ENCODE measurements at regions not wholly inside any gene's neighbourhood (a gene's known extent, or its start where the extent isn't known, plus 50 kb on each side); places are given as distances from the start of the nearest gene placed in this dataset.

DNA sequence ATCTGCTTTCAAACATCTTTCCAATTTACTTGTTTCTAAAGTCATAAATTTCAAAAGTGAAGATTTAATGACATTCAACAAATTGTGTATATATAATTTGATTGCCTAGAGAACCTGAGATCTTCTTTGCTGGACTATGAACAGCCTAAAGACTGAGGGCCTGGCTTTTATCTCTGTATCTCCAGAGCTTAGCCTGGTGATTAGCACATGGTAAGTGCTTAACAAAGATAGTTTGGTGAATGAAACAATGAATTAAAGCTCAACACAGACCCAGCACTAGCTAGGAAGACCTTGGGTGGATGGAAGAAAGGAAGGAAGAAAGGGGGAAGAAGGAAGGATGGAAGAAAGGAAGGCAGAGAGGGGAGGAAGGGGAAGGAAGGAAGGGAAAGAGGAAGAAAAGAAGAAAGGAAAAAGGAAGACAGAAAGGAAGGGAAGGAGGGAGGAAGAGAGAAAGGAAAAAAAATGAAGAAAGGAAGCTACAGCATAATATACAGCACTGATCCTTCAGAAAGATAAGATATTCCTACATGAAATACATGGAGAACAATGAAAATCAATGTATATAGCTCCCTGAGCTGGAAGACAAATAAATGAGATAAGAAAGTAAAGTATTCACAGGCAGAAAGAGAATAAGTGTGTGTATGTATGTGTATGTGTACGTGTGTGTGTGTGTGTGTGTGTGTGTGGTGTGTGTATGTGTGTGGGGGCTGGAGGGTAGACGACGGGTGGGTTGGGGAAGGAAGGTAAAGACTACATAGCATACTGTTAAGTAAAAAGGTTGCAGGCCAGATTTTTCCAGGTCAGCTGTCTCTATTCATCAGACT, 318.2 kb downstream of the TNS1 start:
- Histone ChIP-seq H3K4me1 (peaks cover 39% of the 10 kb centered on the region), H3K27me3 (ENCODE audit: control insufficient read depth, insufficient read depth, low read length) (no peaks in the 10 kb centered on the region), H3K9me3 (ENCODE audit: control insufficient read depth, low read length) (no peaks in the 10 kb centered on the region), H3K9ac (no peak overlapping the region), H2AFZ (no peak overlapping the region), H3K36me3 (ENCODE audit: control insufficient read depth, insufficient read depth, low read length) (no peaks in the 10 kb centered on the region), H3K27ac (no peak overlapping the region), H3K4me3 (ENCODE audit: low read depth, low read length) (no peak overlapping the region), H3K4me2 (ENCODE audit: low read length) (no peak overlapping the region), H3K79me2 (peaks cover 14% of the 10 kb centered on the region)
- TF ChIP-seq, protein P1, sequence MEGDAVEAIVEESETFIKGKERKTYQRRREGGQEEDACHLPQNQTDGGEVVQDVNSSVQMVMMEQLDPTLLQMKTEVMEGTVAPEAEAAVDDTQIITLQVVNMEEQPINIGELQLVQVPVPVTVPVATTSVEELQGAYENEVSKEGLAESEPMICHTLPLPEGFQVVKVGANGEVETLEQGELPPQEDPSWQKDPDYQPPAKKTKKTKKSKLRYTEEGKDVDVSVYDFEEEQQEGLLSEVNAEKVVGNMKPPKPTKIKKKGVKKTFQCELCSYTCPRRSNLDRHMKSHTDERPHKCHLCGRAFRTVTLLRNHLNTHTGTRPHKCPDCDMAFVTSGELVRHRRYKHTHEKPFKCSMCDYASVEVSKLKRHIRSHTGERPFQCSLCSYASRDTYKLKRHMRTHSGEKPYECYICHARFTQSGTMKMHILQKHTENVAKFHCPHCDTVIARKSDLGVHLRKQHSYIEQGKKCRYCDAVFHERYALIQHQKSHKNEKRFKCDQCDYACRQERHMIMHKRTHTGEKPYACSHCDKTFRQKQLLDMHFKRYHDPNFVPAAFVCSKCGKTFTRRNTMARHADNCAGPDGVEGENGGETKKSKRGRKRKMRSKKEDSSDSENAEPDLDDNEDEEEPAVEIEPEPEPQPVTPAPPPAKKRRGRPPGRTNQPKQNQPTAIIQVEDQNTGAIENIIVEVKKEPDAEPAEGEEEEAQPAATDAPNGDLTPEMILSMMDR (IDR thresholded peaks at IDR 0.05): no peak

DNA sequence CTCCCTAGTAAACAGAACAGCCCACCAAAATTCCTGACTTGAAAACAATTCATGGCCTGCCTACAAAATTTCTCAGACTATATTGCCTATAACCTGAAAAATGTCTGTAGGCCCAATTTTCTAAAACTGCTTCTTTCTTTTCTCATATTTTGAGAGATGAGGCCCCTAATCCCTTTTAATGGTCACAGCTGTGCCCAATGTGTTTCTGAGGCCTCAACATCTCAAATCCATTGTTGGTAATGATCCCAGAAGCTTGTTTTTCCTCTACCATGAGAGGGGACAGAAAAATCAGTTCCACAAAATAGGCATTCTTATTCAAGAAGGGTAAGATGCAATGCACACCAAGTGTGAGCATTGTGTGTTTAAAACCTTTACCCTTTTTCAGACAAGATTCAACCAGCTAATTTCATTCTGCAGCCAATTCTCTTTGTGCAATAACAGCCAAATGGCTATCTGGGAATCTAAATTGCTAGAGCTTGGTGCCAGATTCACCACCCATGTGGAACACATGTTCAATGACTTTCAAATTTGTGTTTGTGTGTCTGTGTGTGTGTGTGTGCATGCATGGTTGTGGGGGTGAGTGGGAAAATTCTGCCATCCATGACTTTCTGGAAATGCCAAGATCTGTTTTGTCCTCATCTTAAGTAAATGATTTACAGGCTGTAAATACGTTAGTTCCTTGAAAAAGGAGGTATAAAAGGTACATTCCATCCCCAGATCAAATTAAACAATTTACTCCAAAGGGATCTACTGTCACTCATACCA, 319.5 kb downstream of the TNS1 start:
- no peak overlapping the region for H3K4me3 ChIP-seq (ENCODE audit: low read depth, low read length)
- H3K27me3 ChIP-seq (ENCODE audit: control insufficient read depth, insufficient read depth, low read length): no peaks in the 10 kb centered on the region
- H3K27ac ChIP-seq: no peak overlapping the region
- no peaks in the 10 kb centered on the region for H3K9me3 ChIP-seq (ENCODE audit: control insufficient read depth, low read length)
- no peak overlapping the region for H3K4me2 ChIP-seq (ENCODE audit: low read length)
- H3K9ac ChIP-seq: no peak overlapping the region
- no peaks in the 10 kb centered on the region for H3K36me3 ChIP-seq (ENCODE audit: control insufficient read depth, insufficient read depth, low read length)
- TF ChIP-seq, protein P1 (IDR thresholded peaks at IDR 0.05): no peak
- H3K4me1 ChIP-seq: peaks cover 31% of the 10 kb centered on the region
- H2AFZ ChIP-seq: no peak overlapping the region
- H3K79me2 ChIP-seq: peaks cover 14% of the 10 kb centered on the region

DNA sequence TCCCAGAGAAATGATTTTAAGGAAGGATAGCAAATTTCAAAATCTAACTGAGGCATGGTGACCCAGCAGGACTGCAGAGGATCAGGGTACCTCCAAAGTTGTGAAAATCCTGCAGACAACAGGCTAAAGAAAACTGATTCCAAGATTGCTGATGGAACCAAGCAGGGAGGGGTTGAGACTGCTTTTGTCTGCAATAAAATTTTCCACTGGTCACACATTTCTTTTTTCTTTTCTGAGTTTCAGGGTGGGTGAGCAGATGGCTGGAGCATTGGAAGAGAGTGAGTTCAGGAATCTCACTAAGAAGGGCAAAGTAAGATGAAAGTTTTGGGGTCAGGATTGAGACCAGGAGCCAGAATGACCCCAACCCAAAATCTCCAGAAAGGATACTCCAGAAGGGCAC, 321.0 kb downstream of the TNS1 start:
- Histone ChIP-seq H3K4me1 (peaks cover 26% of the 10 kb centered on the region), H3K9me3 (ENCODE audit: control insufficient read depth, low read length) (no peaks in the 10 kb centered on the region), H3K4me2 (ENCODE audit: low read length) (no peak overlapping the region), H3K27ac (no peak overlapping the region), H3K9ac (no peak overlapping the region), H3K79me2 (peaks cover 10% of the 10 kb centered on the region), H3K27me3 (ENCODE audit: control insufficient read depth, insufficient read depth, low read length) (no peaks in the 10 kb centered on the region), H3K4me3 (ENCODE audit: low read depth, low read length) (no peak overlapping the region), H3K36me3 (ENCODE audit: control insufficient read depth, insufficient read depth, low read length) (no peaks in the 10 kb centered on the region), H2AFZ (no peak overlapping the region)
- TF ChIP-seq, protein P1 (IDR thresholded peaks at IDR 0.05): no peak

DNA sequence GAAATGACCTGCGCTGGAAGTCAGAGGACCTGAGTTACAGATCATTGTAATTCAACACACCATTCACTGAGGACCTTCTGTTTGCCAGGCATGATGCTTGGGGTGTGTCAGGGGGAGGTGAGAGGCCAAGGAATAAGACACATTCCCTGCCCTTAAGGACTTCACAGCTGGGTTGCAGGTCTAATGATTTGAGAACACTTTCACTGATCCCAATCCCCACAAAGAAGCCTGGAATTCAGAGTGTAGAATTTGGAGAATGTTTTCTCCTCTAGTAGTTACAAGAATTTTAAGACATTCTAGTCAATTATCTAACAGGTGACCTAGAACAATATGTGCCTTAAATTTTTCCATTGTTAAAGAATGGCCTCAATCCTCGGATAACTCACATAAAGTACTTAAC, 322.4 kb downstream of the TNS1 start:
- TF ChIP-seq, protein P1 (IDR thresholded peaks at IDR 0.05): no peak
- H3K4me1 ChIP-seq: peaks cover 20% of the 10 kb centered on the region
- no peak overlapping the region for H3K4me3 ChIP-seq (ENCODE audit: low read depth, low read length)
- H3K79me2 ChIP-seq: peaks cover 10% of the 10 kb centered on the region
- no peak overlapping the region for H3K9ac ChIP-seq
- no peak overlapping the region for H3K27ac ChIP-seq
- H3K4me2 ChIP-seq (ENCODE audit: low read length): no peak overlapping the region
- H3K27me3 ChIP-seq (ENCODE audit: control insufficient read depth, insufficient read depth, low read length): no peaks in the 10 kb centered on the region
- H3K36me3 ChIP-seq (ENCODE audit: control insufficient read depth, insufficient read depth, low read length): no peaks in the 10 kb centered on the region
- H3K9me3 ChIP-seq (ENCODE audit: control insufficient read depth, low read length): no peaks in the 10 kb centered on the region
- H2AFZ ChIP-seq: no peak overlapping the region
